ENCODE measurements at regions not wholly inside any gene's neighbourhood (a gene's known extent, or its start where the extent isn't known, plus 50 kb on each side); places are given as distances from the start of the nearest gene placed in this dataset.

DNA sequence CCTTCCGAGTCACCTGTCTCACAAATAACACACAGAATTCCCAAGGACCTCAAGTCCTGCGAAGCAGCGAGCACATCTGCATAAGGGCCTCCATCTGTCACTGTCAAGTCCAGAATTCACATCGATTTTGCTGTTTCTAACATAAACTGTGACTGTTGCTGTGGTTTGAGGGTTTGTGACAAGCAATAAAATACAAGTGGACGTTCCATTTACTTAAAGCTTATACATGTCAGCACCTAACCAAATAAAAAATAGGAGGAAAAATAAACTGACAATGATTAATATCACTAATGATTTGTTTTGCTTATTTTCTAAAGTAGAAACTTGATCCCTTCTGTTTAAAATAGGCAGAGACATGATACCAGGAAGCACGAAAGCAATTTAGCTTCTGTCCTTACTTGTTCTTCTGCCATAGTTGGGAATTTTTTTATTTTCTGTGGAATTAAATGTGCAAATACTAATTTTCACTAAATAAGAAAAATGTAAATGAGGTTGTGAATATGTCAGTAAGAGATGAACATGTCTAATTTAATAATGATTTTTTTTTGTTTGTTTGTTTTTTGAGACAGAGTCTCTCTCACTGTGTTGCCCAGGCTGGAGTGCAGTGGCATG lies 279.1 kb downstream of the FGF9 start:
- TF ChIP-seq CTCF (IDR thresholded peaks at IDR 0.05) (no peak), POLR2A (IDR thresholded peaks at IDR 0.05) (no peak)
